DND-41 (cell line): ENCODE measurements at regions not wholly inside any gene's neighbourhood (a gene's known extent, or its start where the extent isn't known, plus 50 kb on each side); places are given as distances from the start of the nearest gene placed in this dataset.

Experiments
- ATAC-seq: fragments of 200-7000 bp; cut with Tn5 transposase; 3 replicates; pipeline ENCODE4 v1.9.1; 2021; ENCODE audit warnings: low read depth; ENCODE audit not compliant: insufficient read depth
- DNase-seq: peaks from one replicate; pipeline ENCODE4 v3.0.0-alpha.2; 2020
- H2AFZ ChIP-seq: 2 replicates; pipeline ENCODE4 v1.6.0; 2012; ENCODE audit warnings: low read depth, low read length
- H3K27ac ChIP-seq: 2 replicates; pipeline ENCODE4 v1.5.1; 2012; ENCODE audit warnings: low read length, inconsistent platforms
- H3K27me3 ChIP-seq: fragments of 200-600 bp; sonication (generic); 2 replicates; pipeline ENCODE4 v1.6.0; 2012; ENCODE audit warnings: low read length, mild to moderate bottlenecking, inconsistent platforms; ENCODE audit not compliant: insufficient read depth, poor library complexity
- H3K36me3 ChIP-seq: 2 replicates; pipeline ENCODE4 v1.5.1; 2012; ENCODE audit warnings: low read length, inconsistent platforms; ENCODE audit not compliant: insufficient read depth
- H3K4me1 ChIP-seq: 2 replicates; pipeline ENCODE4 v1.5.1; 2012; ENCODE audit warnings: mild to moderate bottlenecking, low read length; ENCODE audit not compliant: insufficient read depth
- H3K4me2 ChIP-seq: 2 replicates; pipeline ENCODE4 v1.6.0; 2012; ENCODE audit warnings: mild to moderate bottlenecking, moderate library complexity, low read length, inconsistent platforms; ENCODE audit not compliant: insufficient read depth
- H3K4me3 ChIP-seq, 2 experiments: fragments of 200-600 bp in 1 of 2; shearing (Covaris generic) in 1 of 2; 2 replicates each; pipeline ENCODE4 v1.5.1; 2012 to 2016; ENCODE audit warnings: inconsistent platforms in 2 of 2, low read length in 2 of 2, mild to moderate bottlenecking in 2 of 2, low read depth in 1 of 2, moderate library complexity in 1 of 2
- H3K79me2 ChIP-seq: 2 replicates; pipeline ENCODE4 v1.6.0; 2012; ENCODE audit warnings: low read length, inconsistent platforms; ENCODE audit not compliant: insufficient read depth
- H3K9ac ChIP-seq: 2 replicates; pipeline ENCODE4 v1.6.0; 2012; ENCODE audit warnings: low read depth, mild to moderate bottlenecking, inconsistent platforms, low read length, moderate library complexity
- H3K9me3 ChIP-seq: 2 replicates; pipeline ENCODE4 v1.5.1; 2012; ENCODE audit warnings: low read length, moderate library complexity, mild to moderate bottlenecking, inconsistent platforms; ENCODE audit not compliant: insufficient read depth, severe bottlenecking
- H4K20me1 ChIP-seq: 2 replicates; pipeline ENCODE4 v1.6.0; 2012; ENCODE audit warnings: low read length; ENCODE audit not compliant: insufficient read depth
- EZH2 ChIP-seq: IDR thresholded peaks from 3 replicates; pipeline ENCODE4 v1.6.1; 2012; ENCODE audit warnings: borderline replicate concordance, low read depth, mild to moderate bottlenecking, moderate library complexity, low read length, inconsistent platforms; ENCODE audit not compliant: severe bottlenecking
- TF ChIP-seq, protein P1 (sequence below): IDR thresholded peaks from 2 replicates; pipeline ENCODE4 v1.5.1; 2012; ENCODE audit warnings: borderline replicate concordance, low read length, moderate library complexity, mild to moderate bottlenecking; ENCODE audit not compliant: poor library complexity, severe bottlenecking; ENCODE audit errors: extremely low read depth

DNA sequence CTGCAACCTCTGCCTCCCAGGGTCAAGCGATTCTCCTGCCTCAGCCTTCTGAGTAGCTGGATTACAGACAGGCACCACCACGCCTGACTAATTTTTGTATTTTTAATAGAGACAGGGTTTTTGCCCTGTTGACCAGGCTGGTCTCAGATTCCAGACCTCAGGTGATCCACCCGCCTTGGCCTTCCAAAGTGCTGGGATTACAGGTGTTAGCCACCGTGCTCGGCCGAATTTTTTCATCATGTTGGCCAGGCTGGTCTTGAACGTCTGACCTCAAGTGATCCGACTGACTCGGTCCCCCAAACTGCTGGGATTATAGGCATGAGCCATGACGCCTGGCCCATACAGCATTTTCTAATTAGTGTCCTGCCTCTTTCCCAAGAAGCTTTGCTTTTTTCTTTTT lies 52.7 kb upstream of the ADORA2B start:
- no peak overlapping the region for H3K4me2 ChIP-seq
- H3K27ac ChIP-seq, result no peak overlapping the region
- H3K4me3 ChIP-seq, result no peak overlapping the region
- ATAC-seq (no peak), DNase-seq (no peak)
- H3K9me3 ChIP-seq, result no peaks in the 10 kb centered on the region
- no peak overlapping the region for H3K9ac ChIP-seq
- no peaks in the 10 kb centered on the region for H3K36me3 ChIP-seq
- no peaks in the 10 kb centered on the region for H3K27me3 ChIP-seq
- H3K4me1 ChIP-seq, result peaks cover 3% of the 10 kb centered on the region
- no peaks in the 10 kb centered on the region for H4K20me1 ChIP-seq
- no peak overlapping the region for H2AFZ ChIP-seq
- H3K79me2 ChIP-seq, result no peaks in the 10 kb centered on the region
- TF ChIP-seq, protein P1, sequence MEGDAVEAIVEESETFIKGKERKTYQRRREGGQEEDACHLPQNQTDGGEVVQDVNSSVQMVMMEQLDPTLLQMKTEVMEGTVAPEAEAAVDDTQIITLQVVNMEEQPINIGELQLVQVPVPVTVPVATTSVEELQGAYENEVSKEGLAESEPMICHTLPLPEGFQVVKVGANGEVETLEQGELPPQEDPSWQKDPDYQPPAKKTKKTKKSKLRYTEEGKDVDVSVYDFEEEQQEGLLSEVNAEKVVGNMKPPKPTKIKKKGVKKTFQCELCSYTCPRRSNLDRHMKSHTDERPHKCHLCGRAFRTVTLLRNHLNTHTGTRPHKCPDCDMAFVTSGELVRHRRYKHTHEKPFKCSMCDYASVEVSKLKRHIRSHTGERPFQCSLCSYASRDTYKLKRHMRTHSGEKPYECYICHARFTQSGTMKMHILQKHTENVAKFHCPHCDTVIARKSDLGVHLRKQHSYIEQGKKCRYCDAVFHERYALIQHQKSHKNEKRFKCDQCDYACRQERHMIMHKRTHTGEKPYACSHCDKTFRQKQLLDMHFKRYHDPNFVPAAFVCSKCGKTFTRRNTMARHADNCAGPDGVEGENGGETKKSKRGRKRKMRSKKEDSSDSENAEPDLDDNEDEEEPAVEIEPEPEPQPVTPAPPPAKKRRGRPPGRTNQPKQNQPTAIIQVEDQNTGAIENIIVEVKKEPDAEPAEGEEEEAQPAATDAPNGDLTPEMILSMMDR, result no peak
- TF ChIP-seq EZH2, result no peak

- no peak overlapping the region for H2AFZ ChIP-seq
- peaks cover 10% of the 10 kb centered on the region for H3K4me1 ChIP-seq
- H3K4me2 ChIP-seq, result no peak overlapping the region
- no peaks in the 10 kb centered on the region for H3K79me2 ChIP-seq
- no peak for DNase-seq
- no peaks in the 10 kb centered on the region for H3K27me3 ChIP-seq
- H3K9ac ChIP-seq, result no peak overlapping the region
- H3K9me3 ChIP-seq, result no peaks in the 10 kb centered on the region
- H3K36me3 ChIP-seq, result no peaks in the 10 kb centered on the region
- no peak for ATAC-seq
- TF ChIP-seq, protein P1, result no peak
- TF ChIP-seq EZH2, result no peak
- no peak overlapping the region for H3K4me3 ChIP-seq
- no peak overlapping the region for H3K27ac ChIP-seq
- no peaks in the 10 kb centered on the region for H4K20me1 ChIP-seq
Observed at GRCh38 chr17:15892731-15893657, 51.9 kb upstream of the ADORA2B start.

GRCh38 chr17:15893658-15894024 lies 51.3 kb upstream of the ADORA2B start:
- no peak overlapping the region for H3K4me2 ChIP-seq
- TF ChIP-seq EZH2, result no peak
- TF ChIP-seq, protein P1, result no peak
- no peak overlapping the region for H3K27ac ChIP-seq

More at GRCh38 chr17:15893658-15894024, 51.3 kb upstream of the ADORA2B start:
- Histone ChIP-seq H2AFZ (no peak overlapping the region), H3K79me2 (no peaks in the 10 kb centered on the region), H3K4me1 (peaks cover 11% of the 10 kb centered on the region), H3K9ac (no peak overlapping the region), H3K9me3 (no peaks in the 10 kb centered on the region), H4K20me1 (no peaks in the 10 kb centered on the region), H3K27me3 (no peaks in the 10 kb centered on the region), H3K36me3 (no peaks in the 10 kb centered on the region), H3K4me3 (no peak overlapping the region)
- ATAC-seq (no peak), DNase-seq (no peak)
